ENCODE measurements at regions not wholly inside any gene's neighbourhood (a gene's known extent, or its start where the extent isn't known, plus 50 kb on each side); places are given as distances from the start of the nearest gene placed in this dataset.

- H3K27me3 Mint-ChIP-seq (ENCODE audit: insufficient read depth, low read depth, poor library complexity) = no peaks in the 10 kb centered on the region
- H3K9me3 Mint-ChIP-seq = no peaks in the 10 kb centered on the region; the same call in 2 of the 3 replicates
- ATAC-seq = no peak
- no peak for DNase-seq (ENCODE audit: low spot score)
- TF ChIP-seq ZNF114 (CRISPR knock-in tag; IDR thresholded peaks at IDR 0.05) (no peak), REST (IDR thresholded peaks at IDR 0.05; ENCODE audit: unreplicated experiment) (no peak), JUNB (IDR thresholded peaks at IDR 0.05; ENCODE audit: unreplicated experiment) (no peak), CTCF (conservative IDR thresholded peaks at IDR 0.05; ENCODE audit: low read depth in 2 of 2) (no peak), STAT1 (IDR thresholded peaks at IDR 0.05; ENCODE audit: unreplicated experiment) (no peak), ETS1 (IDR thresholded peaks at IDR 0.05) (no peak), NANOG (IDR thresholded peaks at IDR 0.05; ENCODE audit: borderline replicate concordance) (no peak), CREB1 (CRISPR knock-in tag; IDR thresholded peaks at IDR 0.05; ENCODE audit: low read depth) (no peak), ZNF331 (CRISPR knock-in tag; IDR thresholded peaks at IDR 0.05; ENCODE audit: low read depth) (no peak), EZH2 (IDR thresholded peaks at IDR 0.05; ENCODE audit: low read depth, unreplicated experiment) (no peak)
- H2AFZ ChIP-seq = no peak overlapping the region
- H3K4me1 Mint-ChIP-seq = no peaks in the 10 kb centered on the region
- H3K27ac ChIP-seq (ENCODE audit: low read depth) = no peak overlapping the region
- H4K20me1 ChIP-seq (replicated peaks; ENCODE audit: insufficient read depth) = no peaks in the 10 kb centered on the region
- no peaks in the 10 kb centered on the region for H3F3A ChIP-seq (replicated peaks; ENCODE audit: low read depth)
- H3K27me3 ChIP-seq (ENCODE audit: insufficient read depth) = no peaks in the 10 kb centered on the region
- H3K4me1 ChIP-seq (ENCODE audit: insufficient read depth) = no peaks in the 10 kb centered on the region
- H3K4me2 ChIP-seq = no peak overlapping the region
- no peak overlapping the region for H3K4me3 Mint-ChIP-seq
- peaks cover 8% of the 10 kb centered on the region; the same call in 1 of the 2 replicates for H3K9me2 ChIP-seq (ENCODE audit: insufficient read depth)
- no peaks in the 10 kb centered on the region; the same call in 1 of the 2 replicates for H3K36me3 ChIP-seq (ENCODE audit: insufficient read depth)
- H3K79me2 ChIP-seq (replicated peaks; ENCODE audit: insufficient read depth) = no peaks in the 10 kb centered on the region
- H3K27ac Mint-ChIP-seq = no peak overlapping the region
- no peak overlapping the region for H3K4me3 ChIP-seq
- H3K36me3 Mint-ChIP-seq (ENCODE audit: low read depth) = no peaks in the 10 kb centered on the region
These were observed 273.3 kb upstream of the IRAK1BP1 start for GRCh38 chr6:78593898-78594667.

Data from GM23338 (cell line).